ENCODE measurements at regions not wholly inside any gene's neighbourhood (a gene's known extent, or its start where the extent isn't known, plus 50 kb on each side); places are given as distances from the start of the nearest gene placed in this dataset.

GRCh38 chr4:27490315-27490714, 629.7 kb downstream of the STIM2 start:
- intact Hi-C loops (cut with micrococcal nuclease; ENCODE audit: unreplicated experiment), result no loop called here
- H3K79me2 ChIP-seq (ENCODE audit: control insufficient read depth, insufficient read depth, low read length), result no peaks in the 10 kb centered on the region
- POLR2A ChIA-PET, result no interaction called here
- ATAC-seq, result no peak
- in situ Hi-C loops (cut with MboI), result no loop called here
- H3K36me3 ChIP-seq (ENCODE audit: control insufficient read depth in 2 of 2, insufficient read depth in 2 of 2, low read length in 1 of 2), result no peaks in the 10 kb centered on the region
- H3K9ac ChIP-seq (ENCODE audit: control insufficient read depth, insufficient read depth, low read length), result no peak overlapping the region
- no peak for FAIRE-seq
- no peak overlapping the region for H2AFZ ChIP-seq (ENCODE audit: control insufficient read depth, low read depth, low read length)
- WGBS (ENCODE audit: insufficient coverage, insufficient replicate concordance, low lambda C conversion rate, missing lambda C conversion rate), result 2% methylated on average over 4 of the region's 4 CpGs
- no peak for DNase-seq (ENCODE audit: low read depth, low spot score)
- SMC1A ChIA-PET (ENCODE audit: uncharacterized antibody, unreplicated experiment), result interaction anchor here (1.3 kb wide), 1 partner anchor 9 kb away, joined by 3 read pairs; no protein-coding TSS in a partner anchor
- no peaks in the 10 kb centered on the region for H4K20me1 ChIP-seq (ENCODE audit: control insufficient read depth, insufficient read depth)
- CTCF ChIA-PET, result no interaction called here
- no TSS peak for BruUV-seq (replicated peaks)
- TF ChIP-seq PAX5 (IDR thresholded peaks at IDR 0.05; ENCODE audit: borderline replicate concordance, low read depth, low read length) (no peak), CREB1 (IDR thresholded peaks at IDR 0.05; ENCODE audit: low read depth) (no peak), ELK1 (IDR thresholded peaks at IDR 0.05; ENCODE audit: low read depth, low read length) (no peak), TARDBP (IDR thresholded peaks at IDR 0.05; ENCODE audit: borderline replicate concordance) (no peak), IRF3 (IDR thresholded peaks at IDR 0.05) (no peak), SUZ12 (IDR thresholded peaks at IDR 0.05; ENCODE audit: unreplicated experiment) (no peak)
- RAD21 ChIA-PET (ENCODE audit: unreplicated experiment), result no interaction called here
- H3K4me1 ChIP-seq (ENCODE audit: control insufficient read depth, insufficient read depth, low read length), result no peaks in the 10 kb centered on the region
- H3K4me3 ChIP-seq, result no peak overlapping the region
- H3K27me3 ChIP-seq (replicated peaks in 1 of 2; ENCODE audit: control insufficient read depth in 2 of 2, insufficient read depth in 2 of 2, low read length in 1 of 2), result no peaks in the 10 kb centered on the region
- no peaks in the 10 kb centered on the region for H3K9me3 ChIP-seq (replicated peaks; ENCODE audit: control insufficient read depth, insufficient read depth, low read length)
- H3K4me2 ChIP-seq (ENCODE audit: control insufficient read depth, insufficient read depth), result no peak overlapping the region
- no peak overlapping the region for H3K27ac ChIP-seq (ENCODE audit: control insufficient read depth, insufficient read depth)

GRCh38 chr4:27490766-27491165, 630.1 kb downstream of the STIM2 start:
- Histone ChIP-seq H3K4me2 (ENCODE audit: control insufficient read depth, insufficient read depth) (no peak overlapping the region), H3K4me1 (ENCODE audit: control insufficient read depth, insufficient read depth, low read length) (no peaks in the 10 kb centered on the region), H3K79me2 (ENCODE audit: control insufficient read depth, insufficient read depth, low read length) (no peaks in the 10 kb centered on the region), H3K27ac (ENCODE audit: control insufficient read depth, insufficient read depth) (no peak overlapping the region), H4K20me1 (ENCODE audit: control insufficient read depth, insufficient read depth) (no peaks in the 10 kb centered on the region), H3K9me3 (replicated peaks; ENCODE audit: control insufficient read depth, insufficient read depth, low read length) (no peaks in the 10 kb centered on the region), H3K27me3 (replicated peaks in 1 of 2; ENCODE audit: control insufficient read depth in 2 of 2, insufficient read depth in 2 of 2, low read length in 1 of 2) (no peaks in the 10 kb centered on the region), H3K4me3 (no peak overlapping the region), H3K9ac (ENCODE audit: control insufficient read depth, insufficient read depth, low read length) (no peak overlapping the region), H2AFZ (ENCODE audit: control insufficient read depth, low read depth, low read length) (no peak overlapping the region), H3K36me3 (ENCODE audit: control insufficient read depth in 2 of 2, insufficient read depth in 2 of 2, low read length in 1 of 2) (no peaks in the 10 kb centered on the region)
- FAIRE-seq, result no peak
- DNase-seq (ENCODE audit: low read depth, low spot score), result no peak
- SMC1A ChIA-PET (ENCODE audit: uncharacterized antibody, unreplicated experiment), result interaction anchor here (1.3 kb wide), 1 partner anchor 9 kb away, joined by 3 read pairs; no protein-coding TSS in a partner anchor
- BruUV-seq (replicated peaks), result no TSS peak
- 2% methylated on average over 2 of the region's 2 CpGs for WGBS (ENCODE audit: insufficient coverage, insufficient replicate concordance, low lambda C conversion rate, missing lambda C conversion rate)
- intact Hi-C loops (cut with micrococcal nuclease; ENCODE audit: unreplicated experiment), result no loop called here
- POLR2A ChIA-PET, result no interaction called here
- in situ Hi-C loops (cut with MboI), result no loop called here
- CTCF ChIA-PET, result no interaction called here
- ATAC-seq, result no peak
- RAD21 ChIA-PET (ENCODE audit: unreplicated experiment), result no interaction called here
- TF ChIP-seq SRF (IDR thresholded peaks at IDR 0.05; ENCODE audit: low read depth in 2 of 2, low read length in 2 of 2) (no peak), GATAD2B (conservative IDR thresholded peaks at IDR 0.05; ENCODE audit: low read depth) (no peak), TCF12 (IDR thresholded peaks at IDR 0.05; ENCODE audit: low read depth, low read length) (no peak), BCL11A (IDR thresholded peaks at IDR 0.05; ENCODE audit: low read depth, low read length) (no peak), STAT1 (conservative IDR thresholded peaks at IDR 0.05) (no peak), RUNX3 (IDR thresholded peaks at IDR 0.05; ENCODE audit: low read length) (no peak), RB1 (IDR thresholded peaks at IDR 0.05; ENCODE audit: borderline replicate concordance) (no peak), RCOR1 (conservative IDR thresholded peaks at IDR 0.05; ENCODE audit: low read depth, low read length) (no peak), ZNF384 (IDR thresholded peaks at IDR 0.05; ENCODE audit: borderline replicate concordance, low read depth, low read length) (no peak), RBBP5 (conservative IDR thresholded peaks at IDR 0.05) (no peak), NRF1 (conservative IDR thresholded peaks at IDR 0.05; ENCODE audit: low read depth, low read length) (no peak)

Measured in GM12878 (cell line).